GM19438 (cell line): ENCODE measurements at regions not wholly inside any gene's neighbourhood (a gene's known extent, or its start where the extent isn't known, plus 50 kb on each side); places are given as distances from the start of the nearest gene placed in this dataset.

ENCODE experiments used
- ATAC-seq: cut with Tn5 transposase; IDR thresholded peaks from one replicate; pipeline ENCODE4 v1.9.1; 2021; ENCODE audit warnings: low read depth; ENCODE audit not compliant: unreplicated experiment

DNA sequence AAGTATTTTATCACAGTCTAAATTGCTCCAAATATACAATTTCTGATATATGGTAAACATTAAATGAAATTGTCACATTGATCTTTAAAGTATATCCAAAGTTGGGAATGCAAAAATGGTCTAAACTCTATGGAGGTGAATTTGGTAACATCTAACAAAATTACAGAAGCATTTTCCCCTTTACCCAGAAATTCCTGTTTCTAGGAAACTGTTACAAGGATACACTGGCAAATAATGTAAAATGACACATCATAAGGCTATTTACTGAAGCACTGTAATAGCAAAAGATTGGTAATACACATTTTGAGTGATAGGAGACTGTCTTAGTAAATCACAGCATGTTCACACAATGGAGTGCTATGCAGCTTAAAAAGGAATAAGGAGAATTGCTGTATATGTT, 50.0 kb upstream of the SLCO2A1 start:
- ATAC-seq: no peak
